Activated CD4-positive, CD25-positive, alpha-beta regulatory T cell treated with anti-CD3 and anti-CD28 coated beads, Interleukin-2, amount 50 U/mL, for 24 hours (primary cell): ENCODE measurements at regions not wholly inside any gene's neighbourhood (a gene's known extent, or its start where the extent isn't known, plus 50 kb on each side); places are given as distances from the start of the nearest gene placed in this dataset.
"Not testable (repeated sequence)": the region's sequence is repeated elsewhere in the genome, so short reads cannot be mapped to it uniquely, and the experiment has no call there.

ENCODE experiments used
- ATAC-seq, 2 donors: fragments of 150-1000 bp; cut with Tn5 transposase; one replicate each; pipeline ENCODE4 v1.10.0; 2021; ENCODE audit warnings: mild to moderate bottlenecking in 1 of 2, moderate library complexity in 1 of 2

GRCh38 chr11:88061111-88061510 is 114.1 kb downstream of the RAB38 start:
- ATAC-seq, result no peak

- no peak for ATAC-seq
These were observed 115.9 kb downstream of the RAB38 start for GRCh38 chr11:88059326-88059725.

GRCh38 chr11:88051396-88051795 is 123.8 kb downstream of the RAB38 start:
- no peak for ATAC-seq

- ATAC-seq, result no peak
These were observed 125.0 kb downstream of the RAB38 start for GRCh38 chr11:88050247-88050646.

- ATAC-seq, result not testable (repeated sequence)
These were observed 130.0 kb downstream of the RAB38 start for GRCh38 chr11:88045288-88045687.

- ATAC-seq, result not testable (repeated sequence)
These were observed 130.6 kb downstream of the RAB38 start for GRCh38 chr11:88044658-88045057.

- ATAC-seq, result no peak
These were observed 132.1 kb downstream of the RAB38 start for GRCh38 chr11:88043149-88043548.

- no peak for ATAC-seq
These were observed 132.6 kb downstream of the RAB38 start for GRCh38 chr11:88042647-88043046.

GRCh38 chr11:88042238-88042637 is 133.0 kb downstream of the RAB38 start:
- no peak for ATAC-seq

GRCh38 chr11:88041679-88042078 is 133.6 kb downstream of the RAB38 start:
- no peak for ATAC-seq

GRCh38 chr11:88040148-88040496 is 135.1 kb downstream of the RAB38 start:
- no peak for ATAC-seq

GRCh38 chr11:88039476-88040147 is 135.6 kb downstream of the RAB38 start:
- ATAC-seq, result no peak

GRCh38 chr11:88038063-88038462 is 137.2 kb downstream of the RAB38 start:
- ATAC-seq, result no peak

- no peak for ATAC-seq
These were observed 138.5 kb downstream of the RAB38 start for GRCh38 chr11:88036701-88037100.

GRCh38 chr11:88035271-88035670 is 140.0 kb downstream of the RAB38 start:
- ATAC-seq, result no peak

GRCh38 chr11:88017666-88018065 is 157.6 kb downstream of the RAB38 start:
- no peak for ATAC-seq

- ATAC-seq, result peak; percentile 67 to 73
These were observed 158.7 kb downstream of the RAB38 start for GRCh38 chr11:88016392-88017170.

GRCh38 chr11:88015170-88015569 is 160.1 kb downstream of the RAB38 start:
- no peak for ATAC-seq

GRCh38 chr11:88013508-88014065 is 161.7 kb downstream of the RAB38 start:
- ATAC-seq, result no peak

GRCh38 chr11:88012456-88012855 is 162.8 kb downstream of the RAB38 start:
- ATAC-seq, result no peak

GRCh38 chr11:87976009-87976408 is 199.2 kb downstream of the RAB38 start:
- ATAC-seq, result no peak

GRCh38 chr11:87974797-87975196 is 200.4 kb downstream of the RAB38 start:
- no peak for ATAC-seq

- no peak for ATAC-seq
These were observed 203.1 kb downstream of the RAB38 start for GRCh38 chr11:87972133-87972532.

- ATAC-seq, result no peak
These were observed 203.9 kb downstream of the RAB38 start for GRCh38 chr11:87971354-87971753.
